ENCODE measurements at regions not wholly inside any gene's neighbourhood (a gene's known extent, or its start where the extent isn't known, plus 50 kb on each side); places are given as distances from the start of the nearest gene placed in this dataset.

DNA sequence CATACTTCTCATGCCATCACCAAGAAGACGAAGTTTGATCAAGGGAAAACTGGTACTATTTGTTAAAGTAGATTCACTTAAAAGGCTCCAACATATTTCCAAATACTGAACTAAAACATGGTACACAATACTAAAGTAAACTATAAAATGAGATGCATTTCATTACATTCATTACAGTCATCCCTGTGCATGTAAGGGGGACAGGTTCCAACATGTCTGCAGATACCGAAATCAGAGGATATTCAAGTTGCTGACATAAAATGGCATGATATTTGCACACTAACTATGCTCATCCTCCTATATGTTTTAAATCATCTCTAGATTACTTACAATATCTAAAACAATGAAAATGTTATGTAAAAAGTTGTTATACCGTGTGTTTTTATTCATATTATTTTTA, 893.9 kb upstream of the MANEA start:
- no peak for TF ChIP-seq POLR2A (IDR thresholded peaks at IDR 0.05)
- no peak for TF ChIP-seq CTCF (IDR thresholded peaks at IDR 0.05)
- Histone ChIP-seq H3K9me3 (no peaks in the 10 kb centered on the region), H3K27me3 (no peaks in the 10 kb centered on the region), H3K4me3 (no peak overlapping the region), H3K4me1 (no peaks in the 10 kb centered on the region), H3K36me3 (ENCODE audit: low read depth, missing control alignments) (no peaks in the 10 kb centered on the region), H3K27ac (no peak overlapping the region)
- WGBS, 2 donors = 84 to 91% methylated on average over 3 of the region's 3 CpGs
- intact Hi-C loops (cut with DNase I; ENCODE audit: low total_unique reads) = no loop called here
- no peak for DNase-seq

GRCh38 chr6:94680669-94681212, 896.6 kb upstream of the MANEA start:
- Histone ChIP-seq H3K4me1 (no peaks in the 10 kb centered on the region), H3K27me3 (no peaks in the 10 kb centered on the region), H3K27ac (no peak overlapping the region), H3K9me3 (no peaks in the 10 kb centered on the region), H3K4me3 (no peak overlapping the region), H3K36me3 (ENCODE audit: low read depth, missing control alignments) (no peaks in the 10 kb centered on the region)
- intact Hi-C loops (cut with DNase I; ENCODE audit: low total_unique reads) = no loop called here
- TF ChIP-seq POLR2A (IDR thresholded peaks at IDR 0.05) (no peak), CTCF (IDR thresholded peaks at IDR 0.05) (no peak)
- no peak for DNase-seq
- WGBS, 2 donors = 79 to 93% methylated on average over 1 of the region's 1 CpG

GRCh38 chr6:94673251-94673650, 904.1 kb upstream of the MANEA start:
- Histone ChIP-seq H3K9me3 (no peaks in the 10 kb centered on the region), H3K4me1 (no peaks in the 10 kb centered on the region), H3K4me3 (no peak overlapping the region), H3K27me3 (no peaks in the 10 kb centered on the region), H3K36me3 (ENCODE audit: low read depth, missing control alignments) (no peaks in the 10 kb centered on the region), H3K27ac (no peak overlapping the region)
- intact Hi-C loops (cut with DNase I; ENCODE audit: low total_unique reads) = no loop called here
- WGBS, 2 donors = 95 to 97% methylated on average over 1 of the region's 1 CpG
- no peak for DNase-seq
- TF ChIP-seq POLR2A (IDR thresholded peaks at IDR 0.05) (no peak), CTCF (IDR thresholded peaks at IDR 0.05) (no peak)

DNA sequence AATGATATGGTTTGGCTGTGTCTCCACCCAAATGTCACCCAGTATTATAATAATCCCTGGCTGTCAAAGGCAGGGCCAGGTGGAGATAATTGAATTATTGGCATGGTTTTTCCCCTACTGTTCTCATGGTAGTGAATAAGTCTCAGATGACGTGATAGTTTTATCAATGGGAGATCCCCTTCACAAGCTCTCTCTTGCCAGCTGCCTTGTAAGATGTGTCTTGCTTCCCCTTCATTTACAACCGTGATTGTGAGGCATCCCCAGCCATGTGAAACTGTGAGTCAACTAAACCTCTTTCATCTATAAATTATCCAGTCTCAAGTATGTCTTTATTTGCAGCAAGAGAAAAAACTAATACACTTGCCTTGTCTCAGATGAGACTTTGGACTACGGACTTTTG, 907.3 kb upstream of the MANEA start:
- Histone ChIP-seq H3K36me3 (ENCODE audit: low read depth, missing control alignments) (no peaks in the 10 kb centered on the region), H3K4me3 (no peak overlapping the region), H3K27ac (no peak overlapping the region), H3K4me1 (no peaks in the 10 kb centered on the region), H3K27me3 (no peaks in the 10 kb centered on the region), H3K9me3 (no peaks in the 10 kb centered on the region)
- WGBS, 2 donors = 84 to 96% methylated on average over 3 of the region's 3 CpGs
- TF ChIP-seq POLR2A (IDR thresholded peaks at IDR 0.05) (no peak), CTCF (IDR thresholded peaks at IDR 0.05) (no peak)
- intact Hi-C loops (cut with DNase I; ENCODE audit: low total_unique reads) = no loop called here
- no peak for DNase-seq

GRCh38 chr6:94668876-94669275, 908.5 kb upstream of the MANEA start:
- H3K36me3 ChIP-seq (ENCODE audit: low read depth, missing control alignments) = no peaks in the 10 kb centered on the region
- H3K9me3 ChIP-seq = no peaks in the 10 kb centered on the region
- no peak for DNase-seq
- no peaks in the 10 kb centered on the region for H3K27me3 ChIP-seq
- TF ChIP-seq CTCF (IDR thresholded peaks at IDR 0.05) = no peak
- TF ChIP-seq POLR2A (IDR thresholded peaks at IDR 0.05) = no peak
- H3K4me1 ChIP-seq = no peaks in the 10 kb centered on the region
- no peak overlapping the region for H3K27ac ChIP-seq
- intact Hi-C loops (cut with DNase I; ENCODE audit: low total_unique reads) = no loop called here
- H3K4me3 ChIP-seq = no peak overlapping the region
